HFF-Myc (cell line): ENCODE measurements at regions not wholly inside any gene's neighbourhood (a gene's known extent, or its start where the extent isn't known, plus 50 kb on each side); places are given as distances from the start of the nearest gene placed in this dataset.

Source experiments
- DNase-seq: peaks from one replicate; pipeline ENCODE4 v3.0.0-alpha.2; 2011; ENCODE audit warnings: low read depth; ENCODE audit errors: extremely low read depth
- H3K4me3 ChIP-seq: replicated peaks from 2 replicates; pipeline ENCODE4 v1.5.1; 2011; ENCODE audit warnings: low read depth, mild to moderate bottlenecking, control low read depth, low read length
- TF ChIP-seq, protein P1 (sequence below): IDR thresholded peaks from 2 replicates; pipeline ENCODE4 v1.5.1; 2012; ENCODE audit warnings: mild to moderate bottlenecking, low read depth, low read length, control low read depth; ENCODE audit errors: missing control alignments

DNA sequence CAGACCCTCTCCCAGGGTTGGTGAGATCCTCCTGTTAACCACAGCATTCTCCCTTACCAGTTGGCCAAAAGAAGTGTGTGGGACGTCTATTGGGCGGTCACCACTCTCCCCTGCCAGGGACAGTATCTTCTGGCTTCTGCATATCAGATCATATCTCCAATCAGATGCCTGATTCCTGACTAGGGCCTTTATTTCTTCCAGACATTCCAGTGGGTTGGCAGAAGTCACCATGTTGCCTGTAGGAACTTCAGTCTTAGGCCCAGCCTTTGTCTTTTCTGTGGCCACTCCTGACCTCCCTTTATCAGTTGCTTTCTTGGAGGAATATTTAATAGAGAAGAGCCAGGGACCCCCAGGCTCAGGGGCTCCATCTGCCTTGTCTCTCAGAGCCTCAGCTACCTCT is 130.4 kb upstream of the F3 start:
- H3K4me3 ChIP-seq: no peak overlapping the region
- DNase-seq: no peak
- TF ChIP-seq, protein P1, sequence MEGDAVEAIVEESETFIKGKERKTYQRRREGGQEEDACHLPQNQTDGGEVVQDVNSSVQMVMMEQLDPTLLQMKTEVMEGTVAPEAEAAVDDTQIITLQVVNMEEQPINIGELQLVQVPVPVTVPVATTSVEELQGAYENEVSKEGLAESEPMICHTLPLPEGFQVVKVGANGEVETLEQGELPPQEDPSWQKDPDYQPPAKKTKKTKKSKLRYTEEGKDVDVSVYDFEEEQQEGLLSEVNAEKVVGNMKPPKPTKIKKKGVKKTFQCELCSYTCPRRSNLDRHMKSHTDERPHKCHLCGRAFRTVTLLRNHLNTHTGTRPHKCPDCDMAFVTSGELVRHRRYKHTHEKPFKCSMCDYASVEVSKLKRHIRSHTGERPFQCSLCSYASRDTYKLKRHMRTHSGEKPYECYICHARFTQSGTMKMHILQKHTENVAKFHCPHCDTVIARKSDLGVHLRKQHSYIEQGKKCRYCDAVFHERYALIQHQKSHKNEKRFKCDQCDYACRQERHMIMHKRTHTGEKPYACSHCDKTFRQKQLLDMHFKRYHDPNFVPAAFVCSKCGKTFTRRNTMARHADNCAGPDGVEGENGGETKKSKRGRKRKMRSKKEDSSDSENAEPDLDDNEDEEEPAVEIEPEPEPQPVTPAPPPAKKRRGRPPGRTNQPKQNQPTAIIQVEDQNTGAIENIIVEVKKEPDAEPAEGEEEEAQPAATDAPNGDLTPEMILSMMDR: no peak

DNA sequence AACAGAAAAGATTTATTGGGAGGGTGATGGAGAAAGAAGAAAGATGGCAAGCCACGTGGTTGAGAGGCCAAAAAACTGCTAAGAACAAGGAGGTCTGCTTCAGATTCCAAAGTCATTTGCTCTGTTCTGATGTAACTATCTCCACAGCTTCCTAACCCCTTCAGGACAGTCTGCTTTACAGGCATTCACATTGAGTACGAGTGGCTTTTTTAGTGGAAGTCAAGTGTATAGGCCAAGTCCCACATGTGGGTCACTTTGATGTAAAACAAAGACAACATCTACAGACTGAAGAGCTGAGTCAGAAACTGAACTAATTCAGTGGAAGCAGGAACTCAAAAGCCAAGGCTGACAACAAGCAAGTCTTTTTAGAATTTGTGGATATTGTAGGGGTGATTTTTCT is 128.7 kb upstream of the F3 start:
- TF ChIP-seq, protein P1: no peak
- no peak overlapping the region for H3K4me3 ChIP-seq
- no peak for DNase-seq

DNA sequence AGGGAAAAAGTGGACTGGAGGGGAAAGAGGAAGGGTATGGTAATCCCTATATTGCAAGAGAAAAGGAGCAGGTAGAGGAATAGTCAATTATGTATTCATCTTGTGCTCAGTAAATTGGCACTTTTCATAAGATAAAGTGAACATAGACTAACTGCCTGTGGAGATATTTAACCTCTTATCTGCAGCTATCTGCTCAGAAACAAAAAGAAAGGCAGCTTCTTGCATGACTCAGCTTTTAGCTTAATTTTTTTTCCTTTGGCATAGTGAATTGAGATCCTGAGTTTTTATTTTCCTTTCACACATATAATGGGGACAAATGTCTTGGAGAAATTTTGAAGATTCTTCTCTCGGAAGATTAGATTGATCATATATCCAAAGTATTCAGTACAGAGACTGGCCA is 127.6 kb upstream of the F3 start:
- no peak overlapping the region for H3K4me3 ChIP-seq
- no peak for DNase-seq
- TF ChIP-seq, protein P1: no peak

DNA sequence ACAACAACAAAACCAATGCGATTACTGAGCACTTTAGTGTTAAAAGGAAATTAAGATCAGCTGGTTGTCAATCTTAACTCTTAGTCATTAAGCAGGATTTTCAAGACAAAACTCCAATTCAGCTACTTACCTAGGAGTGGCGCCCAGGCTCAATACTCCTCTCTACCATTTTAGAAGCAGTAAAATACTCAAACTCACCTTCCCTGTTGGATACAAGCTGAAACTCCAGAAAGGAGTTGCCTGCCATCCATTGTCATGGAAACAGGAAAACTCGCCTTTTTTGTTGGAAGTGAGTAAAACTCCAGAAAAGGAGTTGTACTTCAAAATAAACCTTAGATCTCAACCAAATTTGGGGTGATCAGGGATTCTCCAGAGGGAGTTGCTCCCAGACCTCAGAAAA is 127.0 kb upstream of the F3 start:
- TF ChIP-seq, protein P1: no peak
- H3K4me3 ChIP-seq: no peak overlapping the region
- no peak for DNase-seq

DNA sequence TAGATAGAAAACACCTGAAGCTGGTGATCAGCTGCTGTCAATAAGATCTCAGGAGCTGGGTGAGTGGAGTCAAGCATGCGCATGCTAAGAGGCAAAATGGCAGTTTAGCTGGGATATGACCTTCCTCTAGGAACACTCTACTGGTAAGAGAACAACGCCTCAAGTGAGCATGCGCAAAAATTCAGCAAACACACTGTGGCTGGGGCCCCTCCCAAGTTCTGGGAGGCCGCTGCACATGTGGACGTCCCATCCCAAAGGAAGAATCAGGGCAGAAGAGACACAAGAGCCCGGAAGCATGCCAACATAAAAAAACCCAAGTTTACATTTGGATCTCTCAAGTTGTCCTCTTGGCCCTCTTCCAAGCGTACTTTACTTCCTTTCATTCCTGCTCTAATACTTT is 126.3 kb upstream of the F3 start:
- H3K4me3 ChIP-seq: no peak overlapping the region
- TF ChIP-seq, protein P1: no peak
- no peak for DNase-seq

DNA sequence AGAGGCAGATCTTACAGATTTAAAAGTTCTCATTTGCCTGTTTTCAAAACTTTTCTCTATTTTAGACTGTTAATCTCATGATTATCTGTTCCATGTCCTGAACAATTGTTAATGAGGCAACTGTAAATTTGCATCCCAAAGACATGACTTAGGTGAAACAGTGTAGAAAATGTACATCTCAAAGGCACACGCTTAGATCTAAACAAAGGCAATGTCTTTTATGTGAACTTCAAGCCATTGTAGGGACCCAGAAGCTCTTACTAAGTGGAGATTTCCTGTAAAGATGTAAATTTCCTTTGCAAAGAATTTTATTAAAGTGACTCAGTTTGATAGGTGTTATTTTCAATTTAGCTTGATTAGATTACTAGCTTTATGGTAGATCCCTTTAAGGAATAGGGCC is 125.2 kb upstream of the F3 start:
- no peak for DNase-seq
- TF ChIP-seq, protein P1: no peak
- H3K4me3 ChIP-seq: no peak overlapping the region

DNA sequence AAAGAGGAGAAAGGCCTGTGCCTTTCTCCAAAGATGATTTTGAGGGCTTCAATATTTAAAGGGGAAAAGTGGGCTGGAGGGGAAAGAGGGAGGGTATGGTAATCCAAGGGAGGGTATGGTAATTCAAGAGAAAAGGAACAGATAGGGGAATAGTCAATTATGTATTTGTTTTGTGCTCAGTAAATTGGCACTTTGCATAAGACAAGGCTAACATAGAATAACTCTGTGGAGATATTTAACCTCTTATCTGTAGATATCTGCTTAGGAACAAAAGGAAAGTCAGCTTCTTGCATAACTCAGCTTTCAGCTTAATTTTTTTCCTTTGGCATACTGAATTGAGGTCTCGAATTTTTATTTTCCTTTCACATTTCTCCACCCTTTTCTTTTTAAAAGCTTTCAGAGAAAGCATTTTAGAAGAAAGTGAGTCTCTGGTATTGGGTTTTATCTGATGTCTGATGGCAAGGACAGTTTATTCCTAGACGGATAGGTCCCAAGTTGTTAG is 119.9 kb upstream of the F3 start:
- DNase-seq: no peak
- no peak overlapping the region for H3K4me3 ChIP-seq
- TF ChIP-seq, protein P1: no peak
